ENCODE measurements at regions not wholly inside any gene's neighbourhood (a gene's known extent, or its start where the extent isn't known, plus 50 kb on each side); places are given as distances from the start of the nearest gene placed in this dataset.

DNA sequence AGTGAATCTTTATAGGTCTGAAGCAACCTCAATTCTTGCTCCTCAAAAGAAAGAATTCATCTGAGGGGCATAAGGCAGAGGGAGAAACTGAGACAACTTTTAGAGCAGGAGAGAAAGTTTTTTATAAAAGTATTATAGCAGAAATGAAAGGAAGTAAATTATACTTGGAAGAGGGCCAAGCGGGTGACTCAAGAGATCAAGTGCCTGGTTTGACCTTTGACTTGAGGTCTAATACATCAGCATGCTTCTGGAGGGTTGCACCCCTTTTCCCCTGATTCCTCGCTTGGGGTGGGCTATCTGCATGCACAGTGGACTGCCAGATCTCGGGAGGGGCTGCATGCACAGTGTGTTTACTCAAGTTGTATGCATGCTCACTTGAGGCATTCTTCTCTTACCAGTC, 268.5 kb upstream of the LRATD1 start:
- Histone ChIP-seq H3K27me3 (no peaks in the 10 kb centered on the region), H3K4me1 (no peaks in the 10 kb centered on the region), H3K36me3 (no peaks in the 10 kb centered on the region), H3K9me3 (no peaks in the 10 kb centered on the region), H3K27ac (replicated peaks in 1 of 4) (no peak overlapping the region), H3K4me3 (no peak overlapping the region)
- no peak for TF ChIP-seq CTCF (IDR thresholded peaks at IDR 0.05)
- TF ChIP-seq POLR2A (IDR thresholded peaks at IDR 0.05; ENCODE audit: low read depth), result no peak
- no peak for TF ChIP-seq EP300 (IDR thresholded peaks at IDR 0.05)
- TF ChIP-seq POLR2AphosphoS5 (IDR thresholded peaks at IDR 0.05), result no peak
- 85% methylated on average over 3 of the region's 3 CpGs for WGBS
- intact Hi-C loops (cut with DNase I), result no loop called here
- no peak for DNase-seq (ENCODE audit: extremely low spot score)

DNA sequence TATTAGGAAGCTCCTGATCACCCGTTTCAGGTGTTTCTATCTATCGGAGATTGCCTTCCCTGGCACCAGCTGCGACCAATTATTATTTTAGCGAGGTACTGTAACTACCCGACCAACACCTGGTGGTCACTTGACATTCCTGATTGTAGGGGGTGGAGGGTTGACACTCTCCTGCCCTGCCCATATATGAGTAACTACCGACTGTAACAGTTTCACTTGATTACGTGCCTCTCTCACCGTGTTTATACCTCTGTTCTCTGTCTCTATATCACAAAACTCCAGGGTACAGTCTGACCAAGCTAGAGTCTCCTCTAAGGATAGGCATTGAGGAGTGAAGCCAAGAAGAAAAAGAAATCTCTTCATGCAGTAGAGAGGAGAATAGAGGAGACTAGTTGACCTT, 268.0 kb upstream of the LRATD1 start:
- intact Hi-C loops (cut with DNase I), result no loop called here
- Histone ChIP-seq H3K4me1 (no peaks in the 10 kb centered on the region), H3K27me3 (no peaks in the 10 kb centered on the region), H3K9me3 (no peaks in the 10 kb centered on the region), H3K4me3 (no peak overlapping the region), H3K27ac (replicated peaks in 1 of 4) (no peak overlapping the region), H3K36me3 (no peaks in the 10 kb centered on the region)
- no peak for DNase-seq (ENCODE audit: extremely low spot score)
- 90% methylated on average over 8 of the region's 8 CpGs for WGBS
- TF ChIP-seq EP300 (IDR thresholded peaks at IDR 0.05) (no peak), CTCF (IDR thresholded peaks at IDR 0.05) (no peak), POLR2A (IDR thresholded peaks at IDR 0.05; ENCODE audit: low read depth) (no peak), POLR2AphosphoS5 (IDR thresholded peaks at IDR 0.05) (no peak)

- Histone ChIP-seq H3K4me1 (no peaks in the 10 kb centered on the region), H3K9me3 (no peaks in the 10 kb centered on the region), H3K36me3 (no peaks in the 10 kb centered on the region), H3K4me3 (no peak overlapping the region), H3K27ac (replicated peaks in 1 of 4) (no peak overlapping the region), H3K27me3 (no peaks in the 10 kb centered on the region)
- intact Hi-C loops (cut with DNase I), result no loop called here
- DNase-seq (ENCODE audit: extremely low spot score), result no peak
- TF ChIP-seq POLR2AphosphoS5 (IDR thresholded peaks at IDR 0.05), result no peak
- TF ChIP-seq EP300 (IDR thresholded peaks at IDR 0.05), result no peak
- TF ChIP-seq POLR2A (IDR thresholded peaks at IDR 0.05; ENCODE audit: low read depth), result no peak
- TF ChIP-seq CTCF (IDR thresholded peaks at IDR 0.05), result no peak
- WGBS, result 10% methylated on average over 4 of the region's 4 CpGs
Observed at GRCh38 chr2:14385043-14385442, 247.5 kb upstream of the LRATD1 start.

DNA sequence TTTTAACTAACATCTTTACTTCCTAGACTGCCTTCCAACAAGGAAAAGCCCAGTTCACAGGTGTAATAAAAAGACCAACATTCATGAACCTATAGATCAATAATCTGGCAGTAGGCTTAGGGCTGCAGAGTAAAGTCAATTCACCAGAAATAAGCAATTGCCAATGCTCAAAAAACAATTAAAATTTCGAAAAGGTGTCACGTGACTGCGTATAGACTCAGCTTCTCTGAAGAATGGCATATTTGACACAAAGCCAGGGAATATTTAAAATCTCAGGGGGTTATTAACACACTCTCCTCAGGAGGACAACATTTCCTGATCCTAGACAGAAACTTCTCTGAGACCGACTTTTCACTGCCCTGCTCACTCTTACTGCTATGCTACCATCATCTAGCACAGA, 245.2 kb upstream of the LRATD1 start:
- H3K4me3 ChIP-seq, result no peak overlapping the region
- intact Hi-C loops (cut with DNase I), result no loop called here
- H3K36me3 ChIP-seq, result no peaks in the 10 kb centered on the region
- H3K4me1 ChIP-seq, result no peaks in the 10 kb centered on the region
- TF ChIP-seq POLR2AphosphoS5 (IDR thresholded peaks at IDR 0.05) (no peak), POLR2A (IDR thresholded peaks at IDR 0.05; ENCODE audit: low read depth) (no peak), CTCF (IDR thresholded peaks at IDR 0.05) (no peak), EP300 (IDR thresholded peaks at IDR 0.05) (no peak)
- no peak for DNase-seq (ENCODE audit: extremely low spot score)
- H3K9me3 ChIP-seq, result no peaks in the 10 kb centered on the region
- 81% methylated on average over 4 of the region's 4 CpGs for WGBS
- H3K27me3 ChIP-seq, result no peaks in the 10 kb centered on the region
- H3K27ac ChIP-seq (replicated peaks in 1 of 4), result no peak overlapping the region

- intact Hi-C loops (cut with DNase I), result no loop called here
- WGBS, result 99% methylated on average over 2 of the region's 2 CpGs
- no peak for TF ChIP-seq CTCF (IDR thresholded peaks at IDR 0.05)
- Histone ChIP-seq H3K36me3 (no peaks in the 10 kb centered on the region), H3K9me3 (no peaks in the 10 kb centered on the region), H3K27me3 (no peaks in the 10 kb centered on the region), H3K4me3 (no peak overlapping the region), H3K4me1 (no peaks in the 10 kb centered on the region), H3K27ac (replicated peaks in 1 of 4) (no peak overlapping the region)
- DNase-seq (ENCODE audit: extremely low spot score), result no peak
Observed at GRCh38 chr2:14388724-14389123, 243.8 kb upstream of the LRATD1 start.
